Parathyroid adenoma (tissue), 2 donors: ENCODE measurements at regions not wholly inside any gene's neighbourhood (a gene's known extent, or its start where the extent isn't known, plus 50 kb on each side); places are given as distances from the start of the nearest gene placed in this dataset.

ENCODE experiments used
- H2AFZ ChIP-seq: fragments of 300-600 bp; sonication (generic); one replicate; pipeline ENCODE4 v1.7.0; 2017; ENCODE audit warnings: antibody characterized with exemption, mild to moderate bottlenecking
- H3K27ac ChIP-seq: fragments of 300-600 bp; sonication (generic); one replicate; pipeline ENCODE4 v1.7.0; 2017
- H3K27me3 ChIP-seq: fragments of 300-600 bp; sonication (generic); one replicate; pipeline ENCODE4 v1.7.0; 2017; ENCODE audit warnings: low read length; ENCODE audit not compliant: control insufficient read depth, insufficient read depth
- H3K36me3 ChIP-seq: fragments of 300-600 bp; sonication (generic); one replicate; pipeline ENCODE4 v1.7.0; 2017; ENCODE audit warnings: low read length; ENCODE audit not compliant: control insufficient read depth, insufficient read depth
- H3K4me1 ChIP-seq: fragments of 300-600 bp; sonication (generic); one replicate; pipeline ENCODE4 v1.7.0; 2017; ENCODE audit warnings: control low read depth
- H3K4me2 ChIP-seq: fragments of 300-600 bp; sonication (generic); one replicate; pipeline ENCODE4 v1.7.0; 2017; ENCODE audit warnings: low read length
- H3K4me3 ChIP-seq: fragments of 300-600 bp; sonication (generic); one replicate; pipeline ENCODE4 v1.7.0; 2017; ENCODE audit warnings: low read depth, low read length
- H3K79me2 ChIP-seq: fragments of 300-600 bp; sonication (generic); one replicate; pipeline ENCODE4 v1.7.0; 2017; ENCODE audit warnings: control low read depth
- H3K9ac ChIP-seq: fragments of 300-600 bp; sonication (generic); one replicate; pipeline ENCODE4 v1.7.0; 2017; ENCODE audit warnings: mild to moderate bottlenecking
- H3K9me3 ChIP-seq: fragments of 300-600 bp; sonication (generic); one replicate; pipeline ENCODE4 v1.7.0; 2017; ENCODE audit warnings: low read length; ENCODE audit not compliant: control insufficient read depth
- CTCF ChIP-seq: fragments of 300-600 bp; sonication (generic); IDR thresholded peaks from one replicate; pipeline ENCODE4 v1.7.0; 2017; ENCODE audit warnings: antibody characterized with exemption, mild to moderate bottlenecking
- donor health status: primary hyperparathyroidism.

- no peak overlapping the region for H2AFZ ChIP-seq
- H3K4me3 ChIP-seq, result no peak overlapping the region
- no peak overlapping the region for H3K9ac ChIP-seq
- H3K36me3 ChIP-seq, result no peaks in the 10 kb centered on the region
- no peaks in the 10 kb centered on the region for H3K79me2 ChIP-seq
- no peak overlapping the region for H3K27ac ChIP-seq
- no peaks in the 10 kb centered on the region for H3K9me3 ChIP-seq
- no peaks in the 10 kb centered on the region for H3K27me3 ChIP-seq
- H3K4me1 ChIP-seq, result no peaks in the 10 kb centered on the region
- no peak for TF ChIP-seq CTCF
- no peak overlapping the region for H3K4me2 ChIP-seq
These were observed 104.8 kb upstream of the TMEM229A start for GRCh38 chr7:124137664-124138063.

- H3K79me2 ChIP-seq, result no peaks in the 10 kb centered on the region
- no peak overlapping the region for H3K4me2 ChIP-seq
- TF ChIP-seq CTCF, result no peak
- no peaks in the 10 kb centered on the region for H3K27me3 ChIP-seq
- H3K9ac ChIP-seq, result no peak overlapping the region
- H3K27ac ChIP-seq, result no peak overlapping the region
- no peaks in the 10 kb centered on the region for H3K9me3 ChIP-seq
- no peaks in the 10 kb centered on the region for H3K4me1 ChIP-seq
- no peak overlapping the region for H2AFZ ChIP-seq
- H3K36me3 ChIP-seq, result no peaks in the 10 kb centered on the region
- H3K4me3 ChIP-seq, result no peak overlapping the region
These were observed 91.3 kb upstream of the TMEM229A start for GRCh38 chr7:124124201-124124600.

- no peaks in the 10 kb centered on the region for H3K9me3 ChIP-seq
- TF ChIP-seq CTCF, result no peak
- H3K4me2 ChIP-seq, result no peak overlapping the region
- H3K36me3 ChIP-seq, result no peaks in the 10 kb centered on the region
- H3K27ac ChIP-seq, result no peak overlapping the region
- H3K9ac ChIP-seq, result no peak overlapping the region
- H3K27me3 ChIP-seq, result no peaks in the 10 kb centered on the region
- no peak overlapping the region for H3K4me3 ChIP-seq
- no peak overlapping the region for H2AFZ ChIP-seq
- H3K4me1 ChIP-seq, result no peaks in the 10 kb centered on the region
- H3K79me2 ChIP-seq, result no peaks in the 10 kb centered on the region
These were observed 88.0 kb upstream of the TMEM229A start for GRCh38 chr7:124120911-124121310.

- Histone ChIP-seq H3K36me3 (no peaks in the 10 kb centered on the region), H3K9ac (no peak overlapping the region), H2AFZ (no peak overlapping the region), H3K79me2 (no peaks in the 10 kb centered on the region), H3K9me3 (no peaks in the 10 kb centered on the region), H3K4me1 (no peaks in the 10 kb centered on the region), H3K27ac (no peak overlapping the region), H3K27me3 (no peaks in the 10 kb centered on the region), H3K4me2 (no peak overlapping the region), H3K4me3 (no peak overlapping the region)
- no peak for TF ChIP-seq CTCF
These were observed 80.2 kb upstream of the TMEM229A start for GRCh38 chr7:124113045-124113444.

GRCh38 chr7:124106575-124106974 lies 73.7 kb upstream of the TMEM229A start:
- Histone ChIP-seq H3K4me2 (no peak overlapping the region), H3K4me3 (no peak overlapping the region), H3K79me2 (no peaks in the 10 kb centered on the region), H3K27ac (no peak overlapping the region), H3K27me3 (no peaks in the 10 kb centered on the region), H3K36me3 (no peaks in the 10 kb centered on the region), H2AFZ (no peak overlapping the region), H3K4me1 (no peaks in the 10 kb centered on the region), H3K9me3 (no peaks in the 10 kb centered on the region), H3K9ac (no peak overlapping the region)
- no peak for TF ChIP-seq CTCF
